Endometrium (tissue), 2 donors: ENCODE measurements at regions not wholly inside any gene's neighbourhood (a gene's known extent, or its start where the extent isn't known, plus 50 kb on each side); places are given as distances from the start of the nearest gene placed in this dataset.
A peak's percentile ranks its signal among the peaks of the same experiment; 100 is the strongest.
"Not testable (repeated sequence)": the region's sequence is repeated elsewhere in the genome, so short reads cannot be mapped to it uniquely, and the experiment has no call there.

Source experiments
- FAIRE-seq: peaks from 2 replicates; lab custom pipeline; 2012; peaks lifted over from hg19 to GRCh38; lab: Jason Lieb, UNC
- donor health status: control.
- donor health status: control.

GRCh38 chr20:11176431-11176830 is 502.6 kb upstream of the JAG1 start:
- FAIRE-seq: no peak

DNA sequence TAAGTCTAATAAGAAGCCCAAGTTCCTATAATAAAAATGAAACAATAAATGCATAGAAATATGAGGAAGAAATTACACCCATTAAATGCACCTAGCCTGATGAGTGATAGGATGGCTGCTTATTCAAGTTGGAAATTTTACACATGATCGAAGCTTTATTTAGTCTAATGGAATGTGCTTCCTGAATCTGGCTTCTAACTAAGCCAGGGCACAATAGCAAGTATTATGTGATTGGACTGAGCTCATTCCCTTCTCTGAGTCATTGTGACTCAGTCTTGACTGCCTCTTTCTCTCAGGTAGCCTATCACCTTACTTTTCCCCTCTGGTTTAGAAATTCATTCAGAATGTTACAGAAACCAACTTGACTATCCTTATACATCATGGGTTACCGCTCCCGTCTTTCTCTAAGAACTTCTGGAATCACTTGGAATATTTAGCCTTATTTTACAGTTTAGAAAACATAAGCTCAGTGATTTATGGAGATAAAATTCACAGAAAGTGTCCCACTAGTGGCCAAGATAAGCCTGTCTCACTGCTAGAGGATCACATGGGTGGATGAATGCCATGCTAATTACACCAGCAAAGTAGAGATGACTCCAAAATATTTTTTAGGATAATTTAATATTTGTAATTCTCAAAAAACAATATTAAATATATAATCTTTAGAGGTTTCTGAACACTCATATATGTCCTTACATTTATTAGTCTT is 505.3 kb upstream of the JAG1 start:
- FAIRE-seq: peak; percentile 33

DNA sequence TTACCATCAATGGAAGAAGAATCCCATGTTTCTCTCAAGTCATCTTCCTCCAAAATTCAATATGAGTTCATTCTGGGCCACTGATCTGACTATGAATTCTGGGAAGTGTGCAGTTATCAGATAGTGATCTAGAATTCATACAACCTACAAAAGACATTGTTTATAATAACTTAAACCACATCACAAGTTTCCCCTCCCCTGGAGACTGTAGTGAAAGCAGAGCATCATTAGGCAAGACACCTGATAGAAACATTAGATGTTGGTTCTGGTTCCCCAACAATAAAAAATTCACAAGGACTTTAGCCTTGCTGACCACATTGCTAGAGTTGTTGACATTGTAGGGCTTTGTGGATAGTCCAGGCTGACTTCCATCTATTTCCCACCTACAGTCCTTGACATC is 506.4 kb upstream of the JAG1 start:
- FAIRE-seq: no peak

- FAIRE-seq: not testable (repeated sequence)
Observed at GRCh38 chr20:11181129-11181528, 507.3 kb upstream of the JAG1 start.

DNA sequence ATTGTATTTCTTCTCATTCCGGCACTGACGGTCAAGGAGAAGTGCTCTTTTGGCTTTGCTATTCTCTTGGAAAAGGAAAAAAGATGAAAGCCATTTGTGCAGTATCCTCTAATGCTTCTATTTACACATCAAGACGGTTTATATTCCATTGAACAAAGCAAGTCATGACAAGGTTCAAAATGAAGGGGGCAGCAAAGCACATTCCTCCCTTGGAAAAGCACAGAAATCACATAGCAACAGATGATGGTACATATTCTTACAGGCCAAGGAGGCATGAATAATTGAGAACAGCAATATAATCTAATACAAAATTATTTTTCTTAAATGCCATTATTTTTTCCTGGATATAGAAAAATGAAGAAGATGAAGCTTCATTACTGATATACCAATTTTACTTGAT is 508.2 kb upstream of the JAG1 start:
- FAIRE-seq: no peak

DNA sequence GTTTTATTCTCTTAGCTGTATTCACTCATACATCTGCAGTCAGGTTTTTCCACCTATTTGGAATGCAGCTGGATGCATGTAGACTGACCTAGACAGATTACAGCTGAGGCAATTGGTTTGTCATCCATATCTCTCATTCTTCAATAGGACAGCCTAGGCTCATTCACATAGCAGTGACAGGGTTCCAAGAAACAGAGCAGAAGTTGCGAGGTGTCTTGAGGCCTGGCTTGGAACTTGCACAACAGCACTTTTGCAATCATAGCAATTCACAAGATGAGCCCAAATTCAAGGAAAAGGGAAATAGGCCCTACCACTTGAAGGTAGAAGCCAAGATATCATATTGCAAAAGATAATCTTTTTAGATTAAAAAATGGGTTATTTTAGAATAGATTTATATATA is 508.9 kb upstream of the JAG1 start:
- no peak for FAIRE-seq

GRCh38 chr20:11186301-11187008 is 512.7 kb upstream of the JAG1 start:
- FAIRE-seq: no peak

- FAIRE-seq: no peak
Observed at GRCh38 chr20:11188843-11189603, 515.2 kb upstream of the JAG1 start.

DNA sequence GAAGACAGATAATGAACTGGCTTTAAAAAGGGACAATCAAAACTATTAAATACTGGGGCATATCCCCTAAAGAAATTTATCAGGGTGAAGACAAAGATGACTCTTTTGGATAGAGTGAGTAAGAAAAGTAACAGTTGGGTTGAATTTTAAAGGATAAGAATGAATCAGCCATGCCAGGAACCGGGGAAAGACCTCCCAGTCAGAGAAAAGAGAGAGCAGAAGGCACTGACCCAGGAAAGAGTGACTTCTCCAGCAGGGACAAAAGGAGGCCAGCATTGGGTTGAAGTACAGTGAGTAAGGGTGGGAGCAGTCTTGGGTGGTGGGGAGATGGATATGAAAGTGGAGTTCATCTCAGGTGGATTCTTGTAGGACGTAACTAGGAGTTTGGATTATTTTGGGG is 516.9 kb upstream of the JAG1 start:
- FAIRE-seq: no peak

GRCh38 chr20:11192106-11192505 is 518.3 kb upstream of the JAG1 start:
- no peak for FAIRE-seq

- FAIRE-seq: no peak
Observed at GRCh38 chr20:11193241-11193640, 519.4 kb upstream of the JAG1 start.

DNA sequence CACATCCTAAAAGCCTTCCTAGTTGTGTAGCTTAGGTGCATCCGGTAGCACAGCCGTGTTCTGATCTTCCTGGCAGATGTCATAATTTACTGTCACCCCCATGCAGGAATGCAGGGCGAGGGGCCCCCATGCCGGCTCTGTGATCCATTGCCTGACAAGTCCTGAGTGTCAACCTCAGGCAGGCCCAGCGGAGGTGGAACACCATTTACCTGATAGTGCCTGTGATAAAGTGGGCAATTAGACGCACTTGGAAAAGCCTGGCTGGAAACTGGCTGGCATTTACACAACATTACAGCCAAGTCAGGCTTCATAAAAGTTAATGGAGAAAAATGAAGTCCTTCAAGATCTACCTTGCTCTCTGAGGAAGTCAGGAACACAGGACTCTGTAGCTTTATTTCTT is 521.4 kb upstream of the JAG1 start:
- no peak for FAIRE-seq

DNA sequence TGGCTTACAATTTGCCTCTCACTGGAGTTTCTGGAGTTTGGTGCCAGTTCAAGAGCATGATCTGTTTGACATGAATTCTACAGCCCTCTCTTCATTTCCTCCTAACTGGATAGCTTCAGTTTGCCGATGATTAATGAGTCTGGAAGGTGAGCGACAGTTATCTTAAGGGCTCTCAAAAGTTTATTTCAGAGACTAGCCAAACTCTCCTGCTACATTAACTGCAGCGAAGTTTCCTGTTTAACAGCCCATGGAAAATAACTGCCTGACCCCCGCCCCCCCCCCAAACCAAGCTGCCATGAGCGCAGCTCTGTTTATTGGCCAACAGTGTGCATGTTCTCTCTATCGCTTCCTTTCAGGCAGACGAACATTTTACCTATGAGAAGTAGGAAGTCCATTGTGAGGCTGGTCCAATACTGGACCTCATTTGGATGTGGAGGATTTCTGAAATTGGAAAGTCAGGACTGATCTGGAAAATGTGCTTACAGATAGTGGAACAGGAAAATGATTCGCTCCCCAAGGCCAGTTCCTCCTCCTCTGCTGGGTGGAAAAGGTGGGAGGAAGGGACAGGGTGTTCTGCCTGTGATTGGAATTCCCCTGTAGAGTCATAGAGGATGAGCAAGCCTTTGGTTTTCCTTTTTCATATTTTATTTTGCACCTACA is 522.2 kb upstream of the JAG1 start:
- no peak for FAIRE-seq

DNA sequence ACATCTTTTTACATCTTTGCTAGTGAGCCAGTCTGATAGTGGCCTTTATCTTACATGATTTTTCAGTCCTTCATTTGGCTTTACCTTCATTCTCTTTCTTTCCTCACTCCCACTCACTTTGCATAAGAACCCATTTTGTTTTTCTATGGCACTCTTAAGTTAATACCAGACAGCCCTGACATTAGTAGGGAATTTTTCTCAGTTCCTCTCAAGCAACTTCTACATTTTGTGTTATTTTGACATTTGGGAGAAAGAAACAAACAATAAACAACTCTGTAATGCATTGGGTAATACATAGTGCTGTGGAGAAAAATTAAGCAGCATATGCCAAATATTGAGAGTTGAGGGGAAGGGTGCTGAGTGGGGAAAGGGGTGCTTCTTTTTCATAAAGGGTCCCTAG is 524.1 kb upstream of the JAG1 start:
- FAIRE-seq: no peak

- FAIRE-seq: no peak
Observed at GRCh38 chr20:11200423-11200822, 526.6 kb upstream of the JAG1 start.

GRCh38 chr20:11204926-11205768 is 531.3 kb upstream of the JAG1 start:
- FAIRE-seq: no peak

DNA sequence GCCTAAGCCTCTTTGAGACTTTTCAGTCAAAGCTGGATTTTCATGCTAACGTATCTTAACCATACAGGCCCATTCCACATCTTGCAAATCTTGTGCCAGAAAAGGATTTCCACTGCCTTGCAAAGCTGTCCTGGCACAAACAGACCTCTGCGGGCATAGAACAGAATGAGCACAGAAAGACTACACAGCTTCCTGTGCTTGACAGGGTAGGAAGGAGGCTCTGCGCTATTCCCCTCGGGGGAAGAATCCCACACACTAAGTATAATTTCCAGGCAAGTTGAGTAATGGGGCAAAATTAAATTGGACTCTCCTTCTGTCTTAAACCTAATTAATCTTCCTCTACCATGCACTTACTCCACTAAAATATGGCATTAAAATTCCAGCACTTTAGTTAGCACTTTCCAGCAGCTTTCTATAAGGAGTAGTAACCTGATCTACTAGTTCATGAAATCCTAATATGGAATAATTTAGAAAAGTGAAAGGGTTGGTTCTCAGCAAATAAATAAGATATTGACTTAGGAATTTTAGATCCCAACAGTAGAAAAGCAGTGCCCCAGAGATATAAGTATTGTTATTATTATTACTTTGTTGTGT is 532.1 kb upstream of the JAG1 start:
- FAIRE-seq: no peak

GRCh38 chr20:11207749-11208502 is 534.1 kb upstream of the JAG1 start:
- FAIRE-seq: no peak

- FAIRE-seq: no peak
Observed at GRCh38 chr20:11210611-11211010, 536.8 kb upstream of the JAG1 start.

DNA sequence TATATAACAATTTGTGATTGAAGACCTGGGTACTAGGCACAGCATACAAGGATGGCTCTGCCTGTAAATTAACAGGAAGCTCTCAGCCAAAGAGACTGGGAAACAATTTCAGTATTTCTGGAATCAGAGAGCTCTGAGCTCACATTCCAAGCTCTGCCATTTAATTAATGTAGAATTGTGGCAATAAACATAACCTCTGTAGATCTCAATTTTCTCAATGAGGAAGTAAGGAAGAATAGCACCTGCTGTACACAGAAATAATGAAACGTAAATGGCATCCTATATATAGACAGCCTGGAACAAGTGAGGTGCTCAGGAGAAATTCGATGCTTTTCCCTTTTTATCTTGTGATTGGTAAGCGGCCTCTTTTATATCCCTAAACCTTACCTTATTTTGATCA is 538.5 kb upstream of the JAG1 start:
- no peak for FAIRE-seq

GRCh38 chr20:11212902-11213301 is 539.1 kb upstream of the JAG1 start:
- FAIRE-seq: no peak
